GM06990 (cell line): ENCODE measurements at regions not wholly inside any gene's neighbourhood (a gene's known extent, or its start where the extent isn't known, plus 50 kb on each side); places are given as distances from the start of the nearest gene placed in this dataset.

ENCODE experiments used
- DNase-seq: peaks from one replicate; pipeline ENCODE4 v3.0.0-alpha.2; 2011; ENCODE audit not compliant: insufficient read length; ENCODE audit errors: extremely low read depth
- H3K27me3 ChIP-seq: replicated peaks from 2 replicates; pipeline ENCODE4 v1.6.0; 2011; ENCODE audit warnings: low read length; ENCODE audit not compliant: control insufficient read depth, insufficient read depth
- H3K36me3 ChIP-seq: 2 replicates; pipeline ENCODE4 v1.5.1; 2011; ENCODE audit warnings: low read length; ENCODE audit not compliant: control insufficient read depth, insufficient read depth
- H3K4me3 ChIP-seq: replicated peaks from 2 replicates; pipeline ENCODE4 v1.5.1; 2011; ENCODE audit warnings: low read depth, mild to moderate bottlenecking, control low read depth, low read length
- TF ChIP-seq, protein P1 (sequence below): IDR thresholded peaks from 2 replicates; pipeline ENCODE4 v1.5.1; 2011; ENCODE audit warnings: low read length, control low read depth, mild to moderate bottlenecking, inconsistent platforms; ENCODE audit not compliant: insufficient read depth, poor library complexity, severe bottlenecking

DNA sequence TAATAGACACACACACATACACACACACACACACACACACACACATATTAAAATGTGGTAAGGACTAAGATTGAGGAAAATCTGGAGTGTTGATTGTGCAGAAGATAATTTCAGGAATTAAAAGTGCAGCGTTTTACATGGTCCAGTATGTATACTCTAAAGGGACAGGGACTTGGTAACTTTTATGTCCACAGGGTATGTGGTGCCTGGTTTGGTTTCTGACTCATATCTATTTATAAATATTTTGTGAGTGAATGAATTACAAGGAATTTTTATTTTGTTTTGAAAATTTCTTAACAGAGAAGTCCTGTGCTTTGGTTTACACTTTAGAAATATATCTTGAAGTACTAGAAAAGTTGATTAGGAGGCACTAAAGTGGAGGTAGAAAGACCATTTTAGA lies 287.7 kb upstream of the NXPH2 start:
- H3K36me3 ChIP-seq: no peaks in the 10 kb centered on the region
- DNase-seq: no peak
- TF ChIP-seq, protein P1, sequence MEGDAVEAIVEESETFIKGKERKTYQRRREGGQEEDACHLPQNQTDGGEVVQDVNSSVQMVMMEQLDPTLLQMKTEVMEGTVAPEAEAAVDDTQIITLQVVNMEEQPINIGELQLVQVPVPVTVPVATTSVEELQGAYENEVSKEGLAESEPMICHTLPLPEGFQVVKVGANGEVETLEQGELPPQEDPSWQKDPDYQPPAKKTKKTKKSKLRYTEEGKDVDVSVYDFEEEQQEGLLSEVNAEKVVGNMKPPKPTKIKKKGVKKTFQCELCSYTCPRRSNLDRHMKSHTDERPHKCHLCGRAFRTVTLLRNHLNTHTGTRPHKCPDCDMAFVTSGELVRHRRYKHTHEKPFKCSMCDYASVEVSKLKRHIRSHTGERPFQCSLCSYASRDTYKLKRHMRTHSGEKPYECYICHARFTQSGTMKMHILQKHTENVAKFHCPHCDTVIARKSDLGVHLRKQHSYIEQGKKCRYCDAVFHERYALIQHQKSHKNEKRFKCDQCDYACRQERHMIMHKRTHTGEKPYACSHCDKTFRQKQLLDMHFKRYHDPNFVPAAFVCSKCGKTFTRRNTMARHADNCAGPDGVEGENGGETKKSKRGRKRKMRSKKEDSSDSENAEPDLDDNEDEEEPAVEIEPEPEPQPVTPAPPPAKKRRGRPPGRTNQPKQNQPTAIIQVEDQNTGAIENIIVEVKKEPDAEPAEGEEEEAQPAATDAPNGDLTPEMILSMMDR: no peak

DNA sequence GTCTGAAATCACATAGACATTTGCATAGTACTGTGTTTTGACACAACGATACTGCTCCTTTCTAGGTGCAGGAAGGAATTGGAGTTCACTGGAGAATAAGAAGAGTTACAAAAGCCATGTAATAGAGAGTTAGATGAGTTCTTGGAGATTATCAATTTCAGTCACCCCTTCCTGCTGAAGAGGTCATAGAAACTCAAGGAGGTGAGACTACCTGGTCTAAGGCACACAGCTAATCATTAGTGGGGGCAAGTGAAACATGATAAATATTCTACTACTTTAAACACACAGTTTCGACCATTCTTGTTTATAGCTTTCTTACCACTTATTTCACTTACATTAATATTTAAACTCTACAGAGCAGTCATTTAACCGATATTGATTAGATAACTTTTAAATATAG lies 286.9 kb upstream of the NXPH2 start:
- no peak for DNase-seq
- TF ChIP-seq, protein P1: no peak
- Histone ChIP-seq H3K27me3 (no peaks in the 10 kb centered on the region), H3K4me3 (no peak overlapping the region), H3K36me3 (no peaks in the 10 kb centered on the region)

More for the DNA sequence above, 287.7 kb upstream of the NXPH2 start:
- no peak overlapping the region for H3K4me3 ChIP-seq
- no peaks in the 10 kb centered on the region for H3K27me3 ChIP-seq

DNA sequence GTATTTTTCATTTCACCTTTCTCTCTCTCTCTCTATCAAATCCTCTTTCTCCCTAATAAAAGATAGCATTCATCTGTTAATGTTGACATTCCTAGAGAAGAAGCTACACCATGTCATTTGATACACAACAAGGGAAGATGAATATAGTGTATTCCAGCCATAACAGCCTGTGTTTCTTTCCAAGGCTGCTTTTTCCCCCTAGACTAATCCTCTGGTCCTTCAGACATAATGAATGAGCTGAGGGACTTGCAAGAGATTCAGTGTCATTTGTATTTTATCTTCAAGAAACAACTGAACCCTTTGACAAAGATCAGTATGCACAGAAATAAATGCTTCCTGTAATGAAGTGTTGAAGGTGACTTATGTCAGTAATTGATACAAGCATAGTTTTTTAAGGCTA lies 284.0 kb upstream of the NXPH2 start:
- no peak for DNase-seq
- Histone ChIP-seq H3K4me3 (no peak overlapping the region), H3K36me3 (no peaks in the 10 kb centered on the region), H3K27me3 (no peaks in the 10 kb centered on the region)
- TF ChIP-seq, protein P1: no peak

DNA sequence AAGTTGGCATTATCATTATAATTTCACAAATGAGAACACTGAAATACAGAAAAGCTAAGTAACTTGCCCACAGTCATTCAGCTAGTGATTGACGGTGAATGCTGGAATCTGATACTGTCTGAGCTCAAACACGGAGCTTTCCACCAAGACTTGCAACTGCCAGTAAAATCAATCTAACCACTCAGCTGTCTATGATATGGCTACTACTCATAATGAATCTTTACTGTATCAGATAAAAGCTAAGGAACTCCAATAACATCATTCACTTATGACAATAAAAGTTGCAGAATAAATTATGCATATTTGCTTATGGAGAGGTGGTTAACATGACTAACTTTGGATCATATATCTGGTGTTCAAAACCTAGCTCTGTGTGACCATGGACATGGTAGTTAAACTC lies 279.4 kb upstream of the NXPH2 start:
- H3K4me3 ChIP-seq: no peak overlapping the region
- TF ChIP-seq, protein P1: no peak
- no peaks in the 10 kb centered on the region for H3K36me3 ChIP-seq
- H3K27me3 ChIP-seq: no peaks in the 10 kb centered on the region
- no peak for DNase-seq

DNA sequence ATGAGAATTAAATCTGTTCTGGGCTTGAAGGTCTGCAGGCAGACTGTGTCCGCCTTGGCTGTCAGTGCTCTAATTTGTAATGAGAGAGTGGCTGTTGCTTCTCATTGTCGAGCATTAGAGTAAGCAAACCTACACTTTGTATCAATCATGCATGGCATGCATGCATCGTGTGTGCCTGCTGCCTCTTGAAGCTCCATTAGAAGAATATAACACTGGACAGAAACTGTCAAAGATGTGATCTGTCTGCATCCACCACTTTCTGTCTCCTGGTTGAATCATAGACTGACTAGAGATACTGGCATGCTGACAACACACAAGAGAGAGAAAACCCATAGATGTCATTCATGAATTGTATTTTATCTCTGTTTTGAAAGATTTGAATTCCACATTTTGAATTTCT lies 275.0 kb upstream of the NXPH2 start:
- TF ChIP-seq, protein P1: no peak
- H3K36me3 ChIP-seq: no peaks in the 10 kb centered on the region
- no peaks in the 10 kb centered on the region for H3K27me3 ChIP-seq
- no peak overlapping the region for H3K4me3 ChIP-seq
- DNase-seq: no peak

DNA sequence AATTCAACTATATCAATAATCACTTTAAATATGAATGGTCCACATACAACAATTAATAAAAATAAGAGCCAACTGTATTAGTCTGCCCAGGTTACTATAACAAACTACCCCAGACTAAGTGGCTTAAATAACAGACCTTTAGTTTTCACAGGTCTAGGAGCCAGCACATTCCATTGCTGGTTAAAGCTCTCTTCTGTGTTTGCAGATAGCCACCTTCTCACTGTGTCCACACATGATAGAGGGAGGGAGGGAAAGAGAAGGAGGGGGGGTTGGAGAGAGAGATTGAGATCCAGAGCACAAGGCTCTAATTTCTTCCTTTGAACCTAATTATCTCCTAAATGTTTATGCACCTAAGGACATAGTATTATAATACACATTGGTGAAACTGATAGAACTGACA lies 267.8 kb upstream of the NXPH2 start:
- Histone ChIP-seq H3K4me3 (no peak overlapping the region), H3K27me3 (no peaks in the 10 kb centered on the region), H3K36me3 (no peaks in the 10 kb centered on the region)
- TF ChIP-seq, protein P1: no peak
- DNase-seq: no peak
